ENCODE measurements at regions not wholly inside any gene's neighbourhood (a gene's known extent, or its start where the extent isn't known, plus 50 kb on each side); places are given as distances from the start of the nearest gene placed in this dataset.

DNA sequence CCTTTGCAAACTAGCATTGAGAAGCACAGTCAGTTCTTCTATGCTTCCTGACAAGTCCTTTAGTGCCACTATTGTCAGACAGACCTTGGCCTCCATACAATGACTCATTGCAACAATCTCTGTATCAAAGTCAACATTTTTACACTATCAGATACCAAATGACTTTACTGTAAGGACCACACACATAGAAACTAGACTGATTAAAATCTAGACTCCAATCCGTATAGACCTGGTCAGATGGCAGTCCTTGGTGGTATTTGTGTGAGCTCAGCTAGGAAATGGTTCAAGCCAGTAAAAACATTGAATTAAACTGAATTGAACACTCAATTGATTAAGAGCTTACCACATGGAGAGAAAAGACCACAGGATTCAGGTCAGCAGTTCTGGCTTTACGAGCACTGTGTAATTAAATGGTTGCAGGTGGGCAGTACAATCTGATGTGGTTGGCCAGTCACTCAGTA is 549.8 kb upstream of the LCORL start:
- H3K27ac ChIP-seq = no peak overlapping the region
- no peaks in the 10 kb centered on the region for H3K9me3 ChIP-seq
- H3K4me1 ChIP-seq = no peaks in the 10 kb centered on the region
- DNase-seq = no peak
- no peak for TF ChIP-seq CTCF (IDR thresholded peaks at IDR 0.05)
- intact Hi-C loops (cut with DNase I) = no loop called here
- no peak overlapping the region for H3K9ac ChIP-seq (ENCODE audit: low read depth in 2 of 2, low read length in 2 of 2)
- H3K36me3 ChIP-seq = no peaks in the 10 kb centered on the region
- H3K27me3 ChIP-seq = no peaks in the 10 kb centered on the region
- no peak overlapping the region for H3K4me3 ChIP-seq

DNA sequence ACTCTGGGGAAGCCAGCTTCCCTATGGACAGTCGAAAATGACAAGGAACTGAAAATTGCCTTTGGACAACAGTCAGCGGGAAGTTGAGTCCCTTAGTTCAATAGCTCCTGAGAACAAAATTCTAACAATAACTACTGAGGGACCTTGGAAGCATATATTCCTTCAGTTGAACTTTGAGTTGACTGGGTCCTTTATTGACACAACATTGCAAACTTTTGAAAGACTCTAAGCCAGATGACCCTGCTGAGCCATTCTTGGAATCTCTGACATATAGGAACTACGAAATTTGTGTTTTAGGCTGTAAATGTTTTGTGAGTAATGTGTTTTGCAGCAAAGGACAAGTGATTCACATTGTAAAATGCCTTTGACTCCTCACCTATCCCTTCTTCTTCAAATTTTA is 548.8 kb upstream of the LCORL start:
- no peak overlapping the region for H3K4me3 ChIP-seq
- H3K9me3 ChIP-seq = no peaks in the 10 kb centered on the region
- H3K4me1 ChIP-seq = no peaks in the 10 kb centered on the region
- H3K36me3 ChIP-seq = no peaks in the 10 kb centered on the region
- H3K27me3 ChIP-seq = no peaks in the 10 kb centered on the region
- H3K27ac ChIP-seq = no peak overlapping the region
- H3K9ac ChIP-seq (ENCODE audit: low read depth in 2 of 2, low read length in 2 of 2) = no peak overlapping the region
- DNase-seq = no peak
- no peak for TF ChIP-seq CTCF (IDR thresholded peaks at IDR 0.05)
- intact Hi-C loops (cut with DNase I) = no loop called here

- Histone ChIP-seq H3K9me3 (no peaks in the 10 kb centered on the region), H3K9ac (ENCODE audit: low read depth in 2 of 2, low read length in 2 of 2) (no peak overlapping the region), H3K27me3 (no peaks in the 10 kb centered on the region), H3K4me3 (no peak overlapping the region), H3K36me3 (no peaks in the 10 kb centered on the region), H3K27ac (no peak overlapping the region), H3K4me1 (no peaks in the 10 kb centered on the region)
- DNase-seq = no peak
- intact Hi-C loops (cut with DNase I) = no loop called here
- no peak for TF ChIP-seq CTCF (IDR thresholded peaks at IDR 0.05)
These were observed 547.0 kb upstream of the LCORL start for GRCh38 chr4:18568600-18568999.

- no peak for TF ChIP-seq CTCF (IDR thresholded peaks at IDR 0.05)
- intact Hi-C loops (cut with DNase I) = no loop called here
- no peaks in the 10 kb centered on the region for H3K9me3 ChIP-seq
- no peak overlapping the region for H3K4me3 ChIP-seq
- H3K9ac ChIP-seq (ENCODE audit: low read depth in 2 of 2, low read length in 2 of 2) = no peak overlapping the region
- DNase-seq = no peak
- H3K27ac ChIP-seq = no peak overlapping the region
- no peaks in the 10 kb centered on the region for H3K4me1 ChIP-seq
- no peaks in the 10 kb centered on the region for H3K27me3 ChIP-seq
- no peaks in the 10 kb centered on the region for H3K36me3 ChIP-seq
These were observed 545.6 kb upstream of the LCORL start for GRCh38 chr4:18566970-18567799.

DNA sequence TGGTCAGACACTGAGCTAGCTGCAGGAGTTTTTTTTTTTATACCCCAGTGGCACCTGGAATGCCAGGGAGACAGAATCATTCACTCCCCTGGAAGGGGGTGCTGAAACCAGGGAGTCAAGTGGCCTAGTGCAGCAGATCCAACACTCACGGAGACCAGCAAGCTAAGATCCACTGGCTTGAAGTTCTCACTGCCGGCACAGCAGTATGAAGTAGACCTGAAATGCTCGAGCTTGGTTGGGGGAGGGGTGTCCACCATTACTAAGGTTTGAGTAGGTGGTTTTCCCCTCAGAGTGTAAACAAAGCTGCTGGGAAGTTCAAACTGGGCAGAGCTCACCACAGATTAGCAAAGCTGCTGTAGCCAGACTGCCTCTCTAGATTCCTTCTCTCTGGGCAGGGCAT is 537.9 kb upstream of the LCORL start:
- DNase-seq = no peak
- Histone ChIP-seq H3K36me3 (no peaks in the 10 kb centered on the region), H3K9me3 (no peaks in the 10 kb centered on the region), H3K4me1 (no peaks in the 10 kb centered on the region), H3K27ac (no peak overlapping the region), H3K9ac (ENCODE audit: low read depth in 2 of 2, low read length in 2 of 2) (no peak overlapping the region), H3K27me3 (no peaks in the 10 kb centered on the region), H3K4me3 (no peak overlapping the region)
- no peak for TF ChIP-seq CTCF (IDR thresholded peaks at IDR 0.05)
- intact Hi-C loops (cut with DNase I) = no loop called here

All from colonic mucosa (tissue), 4 donors.